ENCODE measurements at regions not wholly inside any gene's neighbourhood (a gene's known extent, or its start where the extent isn't known, plus 50 kb on each side); places are given as distances from the start of the nearest gene placed in this dataset.

GRCh38 chr11:115616971-115617370, 112.8 kb upstream of the CADM1 start:
- Histone ChIP-seq H3K4me2 (no peak overlapping the region), H2AFZ (ENCODE audit: low read depth) (no peak overlapping the region), H3K4me1 (ENCODE audit: control insufficient read depth in 1 of 2, insufficient read depth in 2 of 2, low read depth in 1 of 2, low read length in 1 of 2) (peaks cover 5 to 9% of the 10 kb centered on the region in 2 experiments; a peak in 2 of 4 replicates), H3F3A (replicated peaks; ENCODE audit: insufficient read depth) (peaks cover 6% of the 10 kb centered on the region), H3K9ac (no peak overlapping the region), H4K20me1 (ENCODE audit: insufficient read depth) (no peaks in the 10 kb centered on the region), H3K4me3 (ENCODE audit: low read depth in 2 of 2, low read length in 1 of 2) (no peak overlapping the region), H3K9me2 (no peaks in the 10 kb centered on the region), H3K36me3 (replicated peaks in 1 of 2; ENCODE audit: control insufficient read depth in 1 of 2, insufficient read depth in 2 of 2, low read length in 1 of 2) (no peaks in the 10 kb centered on the region), H3K79me2 (ENCODE audit: insufficient read depth) (no peaks in the 10 kb centered on the region), H3K27me3 (ENCODE audit: insufficient read depth) (no peaks in the 10 kb centered on the region), H3K27ac (ENCODE audit: low read depth in 2 of 2, low read length in 1 of 2) (no peak overlapping the region; a peak in 1 of 4 replicates), H3K9me3 (no peaks in the 10 kb centered on the region)
- ChIA-PET CTCF (interaction anchor here (1.0 to 2.1 kb wide), 2 partner anchors 10 to 11 kb away, joined by 3 to 7 read pairs; no protein-coding TSS in a partner anchor), POLR2A (no interaction called here)
- peak; percentile 63; the same call in 1 of the 2 replicates for TF ChIP-seq RXRA (IDR thresholded peaks at IDR 0.05; ENCODE audit: borderline replicate concordance, low read depth)
- TF ChIP-seq EP300 (IDR thresholded peaks at IDR 0.05; ENCODE audit: borderline replicate concordance in 1 of 2, low read depth in 1 of 2, low read length in 1 of 2), result peak in 1 of 2 experiments; percentile 72; a peak in 1 of 4 replicates
- peak; percentile 70 for TF ChIP-seq TCF12 (IDR thresholded peaks at IDR 0.05)
- peak; percentile 83 for TF ChIP-seq NFIC (IDR thresholded peaks at IDR 0.05; ENCODE audit: borderline replicate concordance)
- 0 out of 2 replicates have a peak, but pooled peaks have one; percentile 34 for TF ChIP-seq TEAD4 (IDR thresholded peaks at IDR 0.05; ENCODE audit: borderline replicate concordance, insufficient read depth)
- TF ChIP-seq JUND (IDR thresholded peaks at IDR 0.05), result peak; percentile 49; the same call in 1 of the 2 replicates
- no peak for TF ChIP-seq SIN3A (IDR thresholded peaks at IDR 0.05; ENCODE audit: borderline replicate concordance, low read depth, low read length)
- no peak for TF ChIP-seq CTCF (IDR thresholded peaks at IDR 0.05)
- TF ChIP-seq, protein P1, sequence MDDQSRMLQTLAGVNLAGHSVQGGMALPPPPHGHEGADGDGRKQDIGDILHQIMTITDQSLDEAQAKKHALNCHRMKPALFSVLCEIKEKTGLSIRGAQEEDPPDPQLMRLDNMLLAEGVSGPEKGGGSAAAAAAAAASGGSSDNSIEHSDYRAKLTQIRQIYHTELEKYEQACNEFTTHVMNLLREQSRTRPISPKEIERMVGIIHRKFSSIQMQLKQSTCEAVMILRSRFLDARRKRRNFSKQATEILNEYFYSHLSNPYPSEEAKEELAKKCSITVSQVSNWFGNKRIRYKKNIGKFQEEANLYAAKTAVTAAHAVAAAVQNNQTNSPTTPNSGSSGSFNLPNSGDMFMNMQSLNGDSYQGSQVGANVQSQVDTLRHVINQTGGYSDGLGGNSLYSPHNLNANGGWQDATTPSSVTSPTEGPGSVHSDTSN (IDR thresholded peaks at IDR 0.05), result peak; percentile 83
- TF ChIP-seq TAF1 (IDR thresholded peaks at IDR 0.05; ENCODE audit: borderline replicate concordance, low read depth, low read length), result no peak
- no peak; the same call in 1 of the 2 replicates for TF ChIP-seq POLR2AphosphoS5 (IDR thresholded peaks at IDR 0.05; ENCODE audit: low read depth, low read length)
- TF ChIP-seq FOSL2 (IDR thresholded peaks at IDR 0.05; ENCODE audit: borderline replicate concordance, low read depth), result peak; percentile 38; the same call in 1 of the 2 replicates
- TF ChIP-seq MEF2A (IDR thresholded peaks at IDR 0.05; ENCODE audit: borderline replicate concordance, low read depth), result peak; percentile 10; the same call in 1 of the 2 replicates
- TF ChIP-seq, protein P2, sequence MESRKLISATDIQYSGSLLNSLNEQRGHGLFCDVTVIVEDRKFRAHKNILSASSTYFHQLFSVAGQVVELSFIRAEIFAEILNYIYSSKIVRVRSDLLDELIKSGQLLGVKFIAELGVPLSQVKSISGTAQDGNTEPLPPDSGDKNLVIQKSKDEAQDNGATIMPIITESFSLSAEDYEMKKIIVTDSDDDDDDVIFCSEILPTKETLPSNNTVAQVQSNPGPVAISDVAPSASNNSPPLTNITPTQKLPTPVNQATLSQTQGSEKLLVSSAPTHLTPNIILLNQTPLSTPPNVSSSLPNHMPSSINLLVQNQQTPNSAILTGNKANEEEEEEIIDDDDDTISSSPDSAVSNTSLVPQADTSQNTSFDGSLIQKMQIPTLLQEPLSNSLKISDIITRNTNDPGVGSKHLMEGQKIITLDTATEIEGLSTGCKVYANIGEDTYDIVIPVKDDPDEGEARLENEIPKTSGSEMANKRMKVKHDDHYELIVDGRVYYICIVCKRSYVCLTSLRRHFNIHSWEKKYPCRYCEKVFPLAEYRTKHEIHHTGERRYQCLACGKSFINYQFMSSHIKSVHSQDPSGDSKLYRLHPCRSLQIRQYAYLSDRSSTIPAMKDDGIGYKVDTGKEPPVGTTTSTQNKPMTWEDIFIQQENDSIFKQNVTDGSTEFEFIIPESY (IDR thresholded peaks at IDR 0.05; ENCODE audit: borderline replicate concordance, low read depth), result 0 out of 2 replicates have a peak, but pooled peaks have one; percentile 18
- no peak for TF ChIP-seq GABPA (IDR thresholded peaks at IDR 0.05; ENCODE audit: low read depth)
- WGBS (ENCODE audit: low lambda C conversion rate), result 0% methylated on average over 1 of the region's 2 CpGs
- no peak for DNase-seq

Data from SK-N-SH (cell line).